HUDEP-2 (cell line): ENCODE measurements at regions not wholly inside any gene's neighbourhood (a gene's known extent, or its start where the extent isn't known, plus 50 kb on each side); places are given as distances from the start of the nearest gene placed in this dataset.
"Not testable (repeated sequence)": the region's sequence is repeated elsewhere in the genome, so short reads cannot be mapped to it uniquely, and the experiment has no call there.

ENCODE experiments used
- DNase-seq, 76 experiments: peaks; one replicate each; lab custom pipeline; 2025; ENCODE audit not compliant: unreplicated experiment in 76 of 76; lab: John Stamatoyannopoulos, UW

GRCh38 chr2:123359636-123360035, 665.5 kb upstream of the CNTNAP5 start:
- no peak for DNase-seq

GRCh38 chr2:123362671-123363440, 662.2 kb upstream of the CNTNAP5 start:
- DNase-seq: no peak

DNA sequence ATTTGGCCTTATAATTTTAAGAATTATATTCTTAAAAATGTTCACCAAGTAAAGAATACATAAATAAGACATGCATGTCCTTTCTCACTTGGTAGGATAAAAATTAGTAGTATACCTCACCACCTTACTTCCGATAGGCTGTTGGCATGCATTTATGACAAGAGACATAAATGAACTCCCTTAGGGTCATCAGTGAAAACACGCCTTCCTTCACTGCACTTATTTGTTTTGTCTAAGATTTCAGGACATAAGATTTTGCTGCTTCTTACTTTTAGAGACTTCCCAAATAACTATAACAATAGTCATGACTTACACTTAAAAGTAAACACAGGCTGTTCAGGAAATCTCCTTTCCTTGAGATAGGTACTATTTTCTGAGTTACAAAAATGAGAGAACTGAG, 661.3 kb upstream of the CNTNAP5 start:
- DNase-seq: no peak

DNA sequence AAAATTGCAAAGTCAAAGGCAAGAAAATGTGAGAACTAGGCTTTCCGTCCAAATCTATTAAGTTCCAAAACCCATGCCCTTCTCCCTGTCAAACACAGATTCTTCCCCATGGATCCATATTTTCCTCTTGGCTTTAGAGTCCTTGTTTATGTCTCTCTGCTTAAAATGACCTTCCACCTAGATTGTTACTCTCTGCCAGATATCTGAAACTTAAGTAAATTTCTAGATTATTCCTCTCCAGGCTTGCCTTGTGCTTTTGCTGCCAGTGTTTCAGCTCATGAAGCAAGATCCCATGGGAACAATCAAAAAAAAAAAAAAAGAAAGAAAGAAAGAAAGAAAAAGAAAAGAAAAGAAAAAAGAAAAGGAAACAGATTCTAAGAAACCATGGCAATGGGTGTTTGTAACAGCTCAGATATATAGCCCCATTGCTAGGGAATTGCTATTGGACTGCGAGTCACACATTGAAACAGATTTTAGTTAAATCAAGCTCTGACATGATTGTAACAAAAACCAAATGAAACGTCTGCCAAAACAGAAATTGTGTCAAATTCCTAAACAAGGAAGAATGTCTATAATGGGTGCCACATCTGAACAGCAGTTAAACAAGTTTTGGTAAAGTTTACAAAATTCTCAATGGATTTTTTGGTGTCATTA, 660.7 kb upstream of the CNTNAP5 start:
- no peak for DNase-seq

- DNase-seq: no peak
Measured at GRCh38 chr2:123366239-123366837, 658.7 kb upstream of the CNTNAP5 start.

GRCh38 chr2:123370186-123370585, 654.9 kb upstream of the CNTNAP5 start:
- no peak for DNase-seq

DNA sequence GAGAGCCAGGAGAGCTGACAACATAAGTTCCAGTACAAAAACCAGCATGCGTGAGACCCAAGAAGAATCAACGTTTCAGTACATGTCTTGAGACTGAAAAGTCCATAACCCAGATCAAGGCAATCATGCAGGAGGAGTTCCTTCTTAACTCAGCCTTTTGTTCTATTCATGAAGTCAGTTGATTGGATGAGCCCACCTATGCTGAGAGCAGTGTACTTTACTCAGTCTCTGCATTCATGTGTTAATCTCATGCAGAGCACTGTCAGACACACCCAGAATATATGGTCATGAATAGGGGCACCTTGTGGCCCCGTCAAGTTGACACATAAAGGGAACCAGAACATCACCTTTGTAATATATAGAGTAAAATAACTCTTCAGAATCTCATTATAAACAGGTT, 653.6 kb upstream of the CNTNAP5 start:
- peak in 1 of 76 experiments; percentile 1 for DNase-seq

GRCh38 chr2:123380370-123380935, 644.6 kb upstream of the CNTNAP5 start:
- no peak for DNase-seq

GRCh38 chr2:123415678-123416077, 609.4 kb upstream of the CNTNAP5 start:
- no peak for DNase-seq

- no peak for DNase-seq
Measured at GRCh38 chr2:123419976-123420375, 605.1 kb upstream of the CNTNAP5 start.

- DNase-seq: no peak
Measured at GRCh38 chr2:123434546-123435395, 590.3 kb upstream of the CNTNAP5 start.

- DNase-seq: no peak
Measured at GRCh38 chr2:123438251-123438650, 586.8 kb upstream of the CNTNAP5 start.

GRCh38 chr2:123438675-123439074, 586.4 kb upstream of the CNTNAP5 start:
- DNase-seq: no peak

- no peak for DNase-seq
Measured at GRCh38 chr2:123448801-123449200, 576.3 kb upstream of the CNTNAP5 start.

- no peak for DNase-seq
Measured at GRCh38 chr2:123451542-123451941, 573.5 kb upstream of the CNTNAP5 start.

DNA sequence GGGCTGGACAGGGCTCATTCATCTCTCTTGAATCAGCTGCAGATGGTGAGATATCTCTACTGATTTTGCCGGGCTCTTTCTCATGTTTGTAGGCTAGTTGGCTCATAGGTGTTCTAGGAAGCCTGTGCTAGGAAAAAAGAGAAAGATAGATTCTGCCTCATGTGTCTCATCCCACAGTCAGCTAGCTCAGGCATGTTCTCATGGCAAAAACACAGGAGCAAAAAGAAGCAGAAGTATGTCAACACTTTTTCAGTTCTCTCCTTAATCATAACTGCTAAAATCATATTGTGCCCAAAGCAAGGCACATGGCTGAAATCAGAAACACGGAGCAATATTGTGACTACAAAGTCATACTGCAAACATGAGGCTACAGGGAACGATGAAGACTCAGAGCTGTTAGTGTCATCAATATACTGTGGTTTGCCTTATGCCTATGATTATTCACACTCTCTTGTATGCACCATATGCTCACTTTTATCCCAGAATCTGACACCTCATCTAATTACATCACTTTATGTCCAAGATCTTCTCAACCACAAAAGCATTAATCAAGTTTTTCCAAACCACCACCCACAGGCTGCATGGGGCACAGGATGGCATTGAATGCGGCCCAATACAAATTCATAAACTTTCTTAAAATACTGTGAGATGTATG, 571.9 kb upstream of the CNTNAP5 start:
- no peak for DNase-seq

- no peak for DNase-seq
Measured at GRCh38 chr2:123453772-123454171, 571.3 kb upstream of the CNTNAP5 start.

GRCh38 chr2:123455234-123455633, 569.9 kb upstream of the CNTNAP5 start:
- DNase-seq: not testable (repeated sequence)

DNA sequence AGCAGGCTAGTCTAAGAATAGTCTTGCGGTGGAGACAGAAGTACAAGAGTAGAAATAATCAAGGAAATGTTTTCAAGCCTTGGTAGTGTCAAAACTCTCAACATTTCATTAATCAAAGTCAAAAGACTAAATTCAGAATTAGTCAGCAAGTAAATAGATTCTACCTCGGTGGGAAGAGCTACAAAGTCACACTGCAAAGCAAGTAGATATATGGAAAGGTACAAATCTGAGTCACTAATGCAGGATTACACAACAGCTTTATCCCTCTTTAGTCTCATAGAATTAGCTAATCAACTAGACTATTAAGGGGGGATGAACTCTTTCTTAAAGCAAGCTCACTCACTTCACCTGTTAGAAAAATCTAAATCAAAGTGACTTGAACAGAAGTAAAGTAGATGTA, 568.7 kb upstream of the CNTNAP5 start:
- no peak for DNase-seq

GRCh38 chr2:123463886-123464285, 561.2 kb upstream of the CNTNAP5 start:
- no peak for DNase-seq
